Sigmoid colon (tissue), 4 donors: ENCODE measurements at regions not wholly inside any gene's neighbourhood (a gene's known extent, or its start where the extent isn't known, plus 50 kb on each side); places are given as distances from the start of the nearest gene placed in this dataset.

Experiments used
- CTCF ChIP-seq, 4 experiments: fragments of 450-650 bp in 3 of 4; fragments of 200-600 bp in 1 of 4; IDR thresholded peaks; one replicate each; pipeline ENCODE4 v1.5.1; 2016 to 2019; ENCODE audit warnings: antibody characterized with exemption in 4 of 4, mild to moderate bottlenecking in 3 of 4, moderate library complexity in 2 of 4
- EP300 ChIP-seq, 4 donors: sonication (generic); formaldehyde crosslinking; IDR thresholded peaks; one replicate each; pipeline ENCODE4 v1.6.1; 2017; ENCODE audit warnings: antibody characterized with exemption in 4 of 4
- POLR2A ChIP-seq, 2 donors: fragments of 450-650 bp; IDR thresholded peaks; one replicate each; pipeline ENCODE4 v1.6.1; 2016; ENCODE audit warnings: antibody characterized with exemption in 2 of 2, mild to moderate bottlenecking in 2 of 2, moderate library complexity in 2 of 2

- TF ChIP-seq CTCF (IDR thresholded peaks at IDR 0.05) (no peak), EP300 (IDR thresholded peaks at IDR 0.05) (no peak), POLR2A (IDR thresholded peaks at IDR 0.05) (no peak)
Measured at GRCh38 chr5:82789095-82789494, 288.1 kb downstream of the TMEM167A start.
